ENCODE measurements at regions not wholly inside any gene's neighbourhood (a gene's known extent, or its start where the extent isn't known, plus 50 kb on each side); places are given as distances from the start of the nearest gene placed in this dataset.
A peak's percentile ranks its signal among the peaks of the same experiment; 100 is the strongest.
"Not testable (repeated sequence)": the region's sequence is repeated elsewhere in the genome, so short reads cannot be mapped to it uniquely, and the experiment has no call there.

- DNase-seq (ENCODE audit: low read depth): no peak
- H3K4me3 ChIP-seq (ENCODE audit: low read depth, low read length): no peak overlapping the region
- no peak for TF ChIP-seq CTCF (IDR thresholded peaks at IDR 0.05; ENCODE audit: control insufficient read depth, extremely low read depth, insufficient read depth)
These were observed 266.8 kb upstream of the SMIM21 start for GRCh38 chr18:75694292-75694691.

DNA sequence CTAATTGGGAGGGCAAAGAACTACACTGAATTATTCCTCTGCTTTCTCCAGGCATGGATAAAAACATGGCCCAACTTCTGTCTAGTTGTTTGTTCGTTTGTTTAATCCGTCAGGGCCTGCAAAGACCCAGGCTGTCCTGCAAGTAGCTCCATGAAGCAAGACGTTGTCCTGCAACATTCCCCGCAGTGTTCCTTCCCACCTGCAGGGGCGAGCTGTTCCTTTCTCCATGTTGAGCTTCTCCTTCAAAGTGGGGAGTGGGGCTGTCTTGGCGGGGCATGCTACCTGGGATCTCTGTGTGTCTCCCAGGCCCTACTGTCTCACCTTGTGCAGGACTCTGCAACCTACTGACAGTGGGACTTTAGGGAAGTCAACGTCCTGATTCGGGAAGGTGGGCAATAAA, 264.0 kb upstream of the SMIM21 start:
- no peak overlapping the region for H3K4me3 ChIP-seq (ENCODE audit: low read depth, low read length)
- no peak for TF ChIP-seq CTCF (IDR thresholded peaks at IDR 0.05; ENCODE audit: control insufficient read depth, extremely low read depth, insufficient read depth)
- DNase-seq (ENCODE audit: low read depth): no peak

DNA sequence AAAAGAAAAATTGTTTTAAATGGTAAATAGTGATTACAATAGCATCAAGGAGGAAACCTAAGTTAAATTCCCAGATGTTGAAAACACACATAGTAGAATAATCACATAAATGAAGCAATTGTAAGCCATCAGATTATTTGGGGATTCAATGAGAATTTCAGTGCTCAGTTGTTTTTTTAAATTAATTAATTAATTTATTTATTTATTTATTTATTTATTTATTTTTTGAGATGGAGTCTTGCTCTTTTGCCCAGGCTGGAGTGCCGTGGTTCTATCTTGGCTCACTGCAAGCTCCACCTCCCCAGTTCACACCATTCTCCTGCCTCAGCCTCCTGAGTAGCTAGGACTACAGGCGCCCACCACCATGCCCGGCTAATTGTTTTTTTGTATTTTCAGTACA, 262.8 kb upstream of the SMIM21 start:
- DNase-seq (ENCODE audit: low read depth); H3K4me3 ChIP-seq (ENCODE audit: low read depth, low read length): not testable (repeated sequence)

- TF ChIP-seq CTCF (IDR thresholded peaks at IDR 0.05; ENCODE audit: control insufficient read depth, extremely low read depth, insufficient read depth): no peak
- H3K4me3 ChIP-seq (ENCODE audit: low read depth, low read length): no peak overlapping the region
These were observed 260.1 kb upstream of the SMIM21 start for GRCh38 chr18:75687626-75688025.

DNA sequence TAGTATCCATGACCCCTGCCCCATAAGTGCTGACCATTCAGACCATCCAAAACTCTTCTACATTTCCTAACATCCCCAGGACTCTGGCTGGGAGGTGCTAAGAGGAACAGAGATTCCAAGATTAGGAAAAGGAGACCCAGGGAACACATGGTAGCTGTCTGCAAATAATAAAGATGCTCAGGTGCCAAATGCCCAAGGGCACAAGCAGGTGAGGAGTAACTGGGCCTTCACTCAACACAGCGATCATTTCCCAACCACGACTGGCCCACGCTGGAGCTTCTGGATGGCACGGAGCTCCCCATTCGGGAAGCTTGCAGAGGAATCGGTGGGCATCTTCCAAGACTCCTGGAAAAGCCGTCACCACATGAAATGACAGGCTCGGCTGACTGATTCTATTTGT, 255.9 kb upstream of the SMIM21 start:
- H3K4me3 ChIP-seq (ENCODE audit: low read depth, low read length): no peak overlapping the region
- TF ChIP-seq CTCF (IDR thresholded peaks at IDR 0.05; ENCODE audit: control insufficient read depth, extremely low read depth, insufficient read depth): no peak
- DNase-seq (ENCODE audit: low read depth): peak; percentile 55

More at GRCh38 chr18:75687626-75688025, 260.1 kb upstream of the SMIM21 start:
- no peak for DNase-seq (ENCODE audit: low read depth)

DNA sequence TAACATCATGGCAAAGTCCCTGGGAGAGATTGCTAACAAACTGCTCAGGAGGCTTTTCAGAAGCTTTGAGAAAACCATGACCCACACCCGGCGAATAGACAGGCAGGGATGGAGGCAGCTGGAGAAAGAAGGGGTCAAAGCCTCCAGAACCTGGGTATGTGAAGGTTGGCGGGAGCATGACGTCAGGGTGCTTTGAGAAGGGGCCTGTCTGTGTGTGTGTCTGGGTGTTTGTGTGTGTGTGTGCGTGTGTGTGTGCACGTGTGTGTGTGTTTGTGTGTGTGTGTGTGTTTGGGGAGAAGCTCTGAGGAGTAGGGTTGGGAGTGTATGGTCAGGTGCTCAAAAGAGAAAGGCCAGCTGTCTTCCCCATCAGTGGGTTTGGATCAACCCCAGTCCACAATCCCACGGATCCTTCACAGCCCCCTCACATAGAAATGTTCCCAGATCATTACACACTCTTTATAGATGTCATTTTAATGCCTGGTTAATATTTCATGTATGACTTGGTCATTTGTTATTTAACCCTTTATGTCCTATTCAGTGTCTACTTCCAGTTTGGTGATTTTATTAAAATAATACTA, 254.1 kb upstream of the SMIM21 start:
- H3K4me3 ChIP-seq (ENCODE audit: low read depth, low read length): no peak overlapping the region
- no peak for TF ChIP-seq CTCF (IDR thresholded peaks at IDR 0.05; ENCODE audit: control insufficient read depth, extremely low read depth, insufficient read depth)
- no peak for DNase-seq (ENCODE audit: low read depth)

DNA sequence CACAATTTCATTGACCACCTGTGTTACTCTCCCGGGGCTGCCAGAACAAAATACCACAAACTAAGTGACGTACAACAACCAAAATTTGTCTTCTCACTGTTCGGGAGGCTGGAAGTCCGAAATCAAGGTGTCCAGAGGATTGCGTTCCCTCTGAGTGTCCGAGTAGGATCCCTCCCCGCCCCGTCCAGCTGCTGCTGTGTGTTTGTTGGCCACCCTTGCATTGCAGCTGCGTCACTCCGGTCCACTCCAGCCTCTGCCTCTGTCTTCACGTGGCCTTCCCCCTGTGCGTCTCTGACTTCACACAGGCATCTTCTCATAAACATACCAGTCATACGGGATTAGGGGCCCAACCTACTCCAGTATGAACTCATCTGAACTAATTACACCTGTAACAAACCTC, 251.8 kb upstream of the SMIM21 start:
- no peak overlapping the region for H3K4me3 ChIP-seq (ENCODE audit: low read depth, low read length)
- no peak for DNase-seq (ENCODE audit: low read depth)
- TF ChIP-seq CTCF (IDR thresholded peaks at IDR 0.05; ENCODE audit: control insufficient read depth, extremely low read depth, insufficient read depth): no peak
